HG03280 (cell line): ENCODE measurements at regions not wholly inside any gene's neighbourhood (a gene's known extent, or its start where the extent isn't known, plus 50 kb on each side); places are given as distances from the start of the nearest gene placed in this dataset.
"Not testable (repeated sequence)": the region's sequence is repeated elsewhere in the genome, so short reads cannot be mapped to it uniquely, and the experiment has no call there.

ENCODE experiments used
- ATAC-seq: cut with Tn5 transposase; IDR thresholded peaks from one replicate; pipeline ENCODE4 v1.9.1; 2021; ENCODE audit warnings: mild to moderate bottlenecking, moderate library complexity; ENCODE audit not compliant: unreplicated experiment

DNA sequence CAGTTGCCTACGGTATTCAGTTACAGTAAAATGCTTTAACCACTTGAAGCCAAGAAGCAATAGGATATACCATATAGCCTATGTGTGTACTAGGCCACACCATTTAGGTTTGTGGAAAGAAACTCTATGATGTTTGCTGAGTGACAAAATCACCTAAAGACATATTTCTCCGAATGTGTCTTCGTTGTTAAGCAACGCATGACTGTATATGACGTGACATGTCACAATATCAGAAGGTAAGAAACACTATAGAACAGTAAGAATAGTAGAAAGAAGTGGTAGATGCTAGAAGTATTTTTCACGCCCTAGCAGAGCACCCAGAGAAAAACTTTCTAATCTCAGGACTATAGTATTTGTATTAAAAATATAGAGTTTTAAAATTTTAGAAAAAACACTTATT is 1188.2 kb upstream of the B3GALT2 start:
- ATAC-seq: no peak

DNA sequence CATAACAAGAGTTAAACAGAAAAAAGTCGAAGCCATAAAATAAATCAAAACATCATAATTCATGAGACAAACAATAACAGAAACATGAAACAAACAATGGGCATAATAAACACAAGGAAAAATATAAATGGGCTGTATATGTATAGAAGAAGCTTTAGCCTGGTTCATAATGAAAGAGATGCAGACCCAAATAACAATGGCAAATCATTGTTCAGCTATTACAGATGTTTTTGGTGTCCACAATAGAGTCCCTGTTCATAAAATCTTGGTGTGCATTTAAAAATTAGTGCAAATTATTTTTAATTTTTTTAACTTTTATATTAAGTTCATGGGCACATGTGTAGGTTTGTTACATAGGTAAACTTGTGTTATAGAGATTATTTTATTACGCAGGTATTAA is 1185.9 kb upstream of the B3GALT2 start:
- ATAC-seq: no peak

DNA sequence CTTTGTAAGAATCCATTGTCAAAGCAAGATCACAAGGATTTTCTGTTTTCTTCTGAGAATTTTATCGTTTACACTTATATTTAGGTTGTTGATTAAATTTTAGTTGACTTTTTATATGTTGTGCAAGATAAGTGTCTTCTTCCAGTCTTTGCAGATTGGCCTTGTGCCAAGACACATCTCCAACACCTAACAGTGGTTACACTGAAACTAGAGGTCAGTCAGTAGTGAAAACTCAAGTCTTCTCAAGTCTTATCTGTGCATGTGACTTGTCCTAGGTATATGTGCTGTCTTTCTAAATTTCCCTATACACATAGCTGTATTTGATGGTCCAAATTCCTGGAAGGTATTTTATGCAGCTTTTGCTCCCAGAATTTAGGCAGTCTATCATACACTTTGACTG is 1183.2 kb upstream of the B3GALT2 start:
- ATAC-seq: no peak

DNA sequence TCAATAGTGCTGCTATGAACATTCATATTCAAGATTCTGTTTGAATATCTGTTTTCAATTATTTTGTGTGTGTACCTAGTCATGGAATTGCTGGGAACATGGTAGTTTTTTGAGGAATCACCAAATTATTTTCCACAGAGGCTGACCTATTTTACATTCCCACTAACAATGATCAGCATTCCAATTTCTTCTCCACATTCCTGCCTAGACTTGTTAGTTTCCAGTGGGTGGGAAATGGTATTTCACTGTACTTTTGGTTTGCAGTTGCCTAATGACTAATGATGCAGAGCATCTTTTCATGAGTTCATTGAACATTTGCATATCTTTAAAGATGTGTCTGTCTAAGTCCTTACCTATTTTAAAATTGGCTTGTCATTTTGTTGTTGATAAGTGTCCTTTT is 1182.6 kb upstream of the B3GALT2 start:
- ATAC-seq: no peak

DNA sequence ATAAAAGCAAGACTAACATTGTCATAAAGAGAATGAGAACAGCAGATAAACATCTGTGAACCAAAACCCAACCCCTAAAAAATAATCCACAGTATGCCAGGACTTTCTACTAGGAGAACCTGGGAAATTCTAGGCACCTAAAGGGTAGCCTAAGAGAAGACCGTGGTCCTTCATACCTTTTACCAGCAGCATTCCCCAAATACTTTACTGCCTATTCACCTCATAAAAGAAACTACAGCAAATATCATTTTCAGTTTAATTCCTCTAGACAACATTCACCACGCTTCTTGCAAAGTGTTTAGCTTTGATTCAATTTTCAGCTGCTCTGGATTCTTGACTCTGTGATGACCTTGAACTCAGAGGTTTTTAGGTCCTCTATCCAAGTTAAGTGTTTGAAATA is 1180.7 kb upstream of the B3GALT2 start:
- no peak for ATAC-seq

DNA sequence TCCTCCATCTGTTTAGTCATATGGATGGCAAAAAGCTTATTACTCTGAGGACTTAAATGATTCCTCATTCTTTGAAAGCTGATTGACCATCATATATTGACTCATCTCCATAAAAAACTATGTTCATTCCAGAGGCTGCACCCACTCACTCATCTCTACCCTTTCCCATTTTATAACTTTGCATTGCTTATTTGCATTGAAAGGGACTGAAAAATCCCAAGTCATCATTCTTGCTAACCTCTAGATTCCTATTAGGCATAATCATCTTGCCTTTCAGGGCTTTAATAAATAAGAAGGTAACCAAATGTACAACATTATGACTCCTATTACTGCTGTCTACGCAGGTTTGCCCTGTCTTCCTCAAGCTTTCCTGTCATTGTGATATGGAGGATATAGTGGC is 1180.3 kb upstream of the B3GALT2 start:
- no peak for ATAC-seq

DNA sequence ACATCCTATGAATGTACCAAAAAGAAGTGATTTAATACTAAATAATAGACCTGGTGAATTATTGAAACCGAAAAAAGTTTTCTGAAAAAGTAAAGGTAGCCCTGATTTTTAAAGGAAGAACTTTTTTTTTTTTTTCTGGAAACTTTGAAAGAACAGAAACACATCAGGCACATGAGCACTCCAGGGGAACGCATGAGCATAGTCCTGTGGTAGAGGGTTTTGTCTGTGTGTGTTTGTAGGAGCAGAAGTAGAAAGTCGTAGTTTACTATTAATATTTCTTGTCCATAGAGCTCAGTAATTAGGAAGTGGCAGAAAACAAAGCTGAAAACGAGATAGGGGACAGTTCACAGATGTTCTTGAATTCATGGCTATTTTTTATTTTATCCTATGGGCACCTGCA is 1175.9 kb upstream of the B3GALT2 start:
- ATAC-seq: no peak

DNA sequence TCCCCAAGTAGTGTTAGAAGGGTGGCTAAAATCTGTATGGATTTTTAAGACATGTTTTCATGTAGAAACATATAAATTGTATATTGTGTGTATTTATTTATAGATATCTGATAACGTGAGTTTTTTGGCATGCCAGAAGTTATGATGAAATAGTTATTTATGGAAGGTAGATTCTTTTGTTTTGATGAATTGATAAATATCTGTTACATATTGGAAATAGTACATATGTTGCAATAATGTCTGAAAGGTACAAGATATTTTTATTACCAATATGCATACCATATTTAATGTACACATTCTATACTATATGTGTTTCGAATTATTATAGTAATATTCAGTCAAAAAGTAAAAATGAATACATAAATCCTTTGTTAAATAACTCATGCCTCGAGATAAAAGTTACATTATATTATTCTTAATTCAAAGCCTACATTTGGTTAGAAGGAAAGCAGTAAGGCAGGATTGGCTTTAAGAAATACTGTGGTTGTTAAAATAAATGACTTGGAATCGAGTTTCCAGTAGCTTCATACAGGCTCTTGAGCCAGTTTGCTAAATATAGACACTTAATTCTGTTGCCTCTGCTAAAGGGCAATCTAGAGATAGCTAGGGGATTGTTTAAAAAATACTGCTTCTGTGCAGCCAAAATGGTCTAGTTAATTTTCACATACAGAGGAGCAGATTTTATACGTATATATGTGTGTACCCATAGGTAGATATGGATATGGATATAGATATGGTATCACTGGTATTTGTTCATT is 1175.1 kb upstream of the B3GALT2 start:
- no peak for ATAC-seq

DNA sequence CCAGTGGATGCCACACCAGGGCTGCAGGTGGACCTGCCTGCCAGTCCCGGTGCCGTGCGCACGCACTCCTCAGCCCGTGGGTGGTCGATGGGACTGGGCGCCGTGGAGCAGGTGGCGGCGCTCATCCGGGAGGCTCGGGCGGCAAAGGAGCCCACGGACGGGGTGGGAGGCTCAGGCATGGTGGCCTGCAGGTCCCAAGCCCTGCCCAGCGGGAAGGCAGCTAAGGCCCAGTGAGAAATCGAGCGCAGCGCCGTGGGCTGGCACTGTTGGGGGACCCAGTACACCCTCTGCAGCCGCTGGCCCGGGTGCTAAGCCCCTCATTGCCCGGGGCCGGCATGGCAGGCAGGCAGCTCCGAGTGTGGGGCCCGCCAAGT is 1171.8 kb upstream of the B3GALT2 start:
- ATAC-seq: no peak

DNA sequence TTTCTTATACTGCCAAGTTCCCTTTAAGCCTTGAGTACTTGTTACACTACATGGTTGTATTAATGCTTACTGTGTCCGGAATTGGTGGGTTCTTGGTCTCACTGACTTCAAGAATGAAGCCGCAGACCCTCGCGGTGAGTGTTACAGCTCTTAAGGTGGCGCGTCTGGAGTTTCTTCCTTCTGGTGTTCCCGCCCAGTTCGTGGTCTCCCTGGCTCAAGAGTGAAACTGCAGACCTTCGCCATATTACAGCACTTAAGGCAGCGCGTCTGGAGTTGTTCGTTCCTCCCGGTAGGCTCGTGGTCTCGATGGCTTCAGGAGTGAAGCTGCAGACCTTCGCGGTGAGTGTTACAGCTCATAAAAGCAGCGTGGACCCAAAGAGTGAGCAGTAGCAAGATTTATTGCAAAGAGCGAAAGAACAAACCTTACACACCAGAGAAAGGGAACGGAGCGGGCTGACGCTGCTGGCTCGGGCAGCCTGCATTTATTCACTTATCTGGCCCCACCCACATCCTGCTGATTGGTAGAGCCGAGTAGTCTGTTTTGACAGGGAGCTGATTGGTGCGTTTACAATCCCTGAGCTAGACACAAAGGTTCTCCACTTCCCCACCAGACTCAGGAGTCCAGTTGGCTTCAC is 1171.3 kb upstream of the B3GALT2 start:
- ATAC-seq: not testable (repeated sequence)

DNA sequence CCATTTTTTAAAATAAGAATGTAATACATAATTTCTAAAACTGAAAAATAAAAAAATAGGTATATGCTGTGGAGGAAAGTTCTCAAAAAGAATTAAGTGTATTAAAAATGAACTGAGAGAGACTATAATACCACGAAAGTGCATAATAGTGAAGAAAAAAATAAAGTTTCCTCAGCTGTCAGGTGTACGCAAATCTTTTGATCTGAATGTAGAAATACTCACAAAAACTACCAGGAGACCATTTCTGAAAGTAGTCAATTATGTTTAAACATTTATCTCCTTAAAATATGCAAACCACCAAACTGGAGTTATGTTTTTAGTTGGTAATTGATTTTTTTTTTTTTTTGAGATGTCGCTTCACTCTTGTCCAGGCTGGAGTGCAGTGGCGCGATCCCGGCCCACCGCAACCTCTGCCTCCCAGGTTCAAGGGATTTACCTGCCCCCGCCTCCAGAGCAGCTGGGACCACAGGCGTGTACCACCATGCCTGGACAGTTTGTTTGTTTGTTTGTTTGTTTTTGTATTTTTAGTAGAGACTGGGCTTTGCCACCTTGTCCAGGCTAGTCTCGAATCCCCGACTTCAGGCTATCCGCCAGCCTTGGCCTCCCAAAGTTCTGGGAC is 1169.2 kb upstream of the B3GALT2 start:
- no peak for ATAC-seq

DNA sequence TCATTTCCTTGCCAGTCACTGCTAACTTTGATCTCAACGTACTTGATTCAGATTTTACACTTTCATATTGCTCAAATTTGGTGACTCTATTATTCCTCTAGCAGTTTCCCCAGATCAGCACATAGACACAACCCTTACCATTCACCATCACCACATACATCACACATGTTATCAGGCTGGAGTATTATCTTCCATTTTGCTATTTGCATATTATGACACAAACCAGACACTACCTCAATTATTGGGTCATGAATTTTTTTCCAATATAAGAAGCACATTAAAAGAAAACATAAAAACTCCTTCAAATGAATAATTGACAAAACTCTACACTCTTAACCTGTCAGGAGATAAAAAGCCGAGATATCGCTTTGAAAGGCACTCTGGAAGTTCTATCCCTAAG is 1166.7 kb upstream of the B3GALT2 start:
- no peak for ATAC-seq

DNA sequence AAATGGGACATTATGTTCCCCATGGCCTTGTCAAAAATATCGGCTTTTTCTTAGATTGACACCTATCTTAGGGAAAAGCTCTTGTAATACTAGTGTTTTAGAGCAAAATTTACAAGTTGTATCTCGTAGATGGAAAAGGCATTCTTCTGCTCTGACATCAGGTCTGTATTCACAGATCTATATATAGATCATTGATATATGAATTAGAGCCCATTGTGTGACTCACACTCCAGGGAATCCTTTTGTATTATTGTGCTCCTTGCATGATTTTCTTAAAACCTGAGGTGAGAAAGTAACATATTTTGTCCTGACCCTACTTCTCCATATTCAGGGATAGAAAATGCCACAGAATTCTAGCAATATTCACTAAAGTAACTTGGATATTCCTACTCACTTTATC is 1160.8 kb upstream of the B3GALT2 start:
- ATAC-seq: no peak

DNA sequence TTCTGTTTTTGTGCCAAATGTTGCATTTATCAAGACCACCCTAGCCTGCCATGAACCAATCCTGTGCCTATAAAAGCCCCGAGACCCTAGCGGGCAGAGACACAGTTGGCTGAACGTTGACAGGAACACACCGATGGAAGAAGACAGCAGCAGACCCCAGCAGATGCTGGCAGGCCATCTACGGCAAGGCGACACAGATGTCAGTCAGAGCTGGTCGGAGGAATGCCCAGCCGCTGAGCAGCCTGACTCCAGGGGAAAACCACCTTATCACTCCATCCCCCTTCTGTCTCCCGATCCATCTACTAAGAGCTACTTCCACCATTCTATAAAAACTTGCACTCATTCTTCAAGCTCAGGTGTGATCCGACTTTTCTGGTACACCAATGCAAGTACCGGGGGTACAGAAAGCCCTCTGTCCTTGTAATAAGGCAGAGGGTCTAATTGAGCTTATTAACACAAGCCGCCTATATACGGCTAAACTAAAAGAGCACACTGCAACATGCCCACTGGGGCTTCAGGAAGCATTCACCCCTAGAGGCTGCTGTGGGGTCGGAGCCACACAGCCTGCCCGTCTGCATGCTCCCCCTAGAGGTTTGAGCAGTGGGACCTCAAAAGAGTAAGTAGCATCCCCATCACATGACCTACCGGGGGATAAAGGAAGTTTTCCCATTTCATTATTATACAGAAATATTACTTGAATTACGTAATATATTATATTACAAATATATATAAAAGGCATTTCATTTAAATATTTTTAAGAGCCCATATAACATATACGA is 1156.3 kb upstream of the B3GALT2 start:
- peak; percentile 61 for ATAC-seq

DNA sequence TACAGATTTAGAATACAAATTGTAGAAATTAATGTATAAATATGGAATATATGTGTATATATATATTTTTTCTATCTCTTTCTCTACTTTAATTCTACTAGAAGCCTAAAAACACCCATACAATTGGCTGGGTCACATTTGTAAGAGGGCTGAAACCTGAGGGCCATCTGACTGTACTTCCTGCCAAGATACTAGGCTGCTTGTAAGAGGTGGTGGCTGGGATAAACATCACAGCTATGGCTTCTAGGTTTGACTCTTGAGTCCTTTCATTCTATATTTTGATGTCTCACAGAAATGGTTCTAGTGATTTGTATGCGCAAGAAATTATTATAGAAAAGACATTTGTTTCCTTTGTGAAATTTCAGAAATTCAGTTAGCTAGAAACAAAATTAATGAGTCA is 1155.2 kb upstream of the B3GALT2 start:
- no peak for ATAC-seq

DNA sequence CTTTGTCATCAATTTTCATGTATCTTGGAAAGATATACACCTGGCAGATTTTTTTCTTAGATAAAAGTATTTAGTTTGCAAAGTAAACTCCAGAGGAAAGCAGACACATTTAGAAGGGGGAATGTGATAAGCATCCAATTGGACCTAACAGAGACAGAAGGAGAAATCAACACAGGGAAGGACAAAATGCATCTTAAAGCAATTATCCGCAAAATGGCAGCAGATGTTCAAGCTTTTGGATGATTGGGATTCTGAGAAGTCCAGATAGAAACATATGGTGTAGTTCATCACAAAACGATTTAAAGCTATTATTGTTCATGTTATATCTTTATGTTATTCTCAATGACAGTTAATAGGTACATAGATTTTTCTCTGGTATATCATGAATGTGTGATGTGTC is 1153.1 kb upstream of the B3GALT2 start:
- ATAC-seq: no peak

DNA sequence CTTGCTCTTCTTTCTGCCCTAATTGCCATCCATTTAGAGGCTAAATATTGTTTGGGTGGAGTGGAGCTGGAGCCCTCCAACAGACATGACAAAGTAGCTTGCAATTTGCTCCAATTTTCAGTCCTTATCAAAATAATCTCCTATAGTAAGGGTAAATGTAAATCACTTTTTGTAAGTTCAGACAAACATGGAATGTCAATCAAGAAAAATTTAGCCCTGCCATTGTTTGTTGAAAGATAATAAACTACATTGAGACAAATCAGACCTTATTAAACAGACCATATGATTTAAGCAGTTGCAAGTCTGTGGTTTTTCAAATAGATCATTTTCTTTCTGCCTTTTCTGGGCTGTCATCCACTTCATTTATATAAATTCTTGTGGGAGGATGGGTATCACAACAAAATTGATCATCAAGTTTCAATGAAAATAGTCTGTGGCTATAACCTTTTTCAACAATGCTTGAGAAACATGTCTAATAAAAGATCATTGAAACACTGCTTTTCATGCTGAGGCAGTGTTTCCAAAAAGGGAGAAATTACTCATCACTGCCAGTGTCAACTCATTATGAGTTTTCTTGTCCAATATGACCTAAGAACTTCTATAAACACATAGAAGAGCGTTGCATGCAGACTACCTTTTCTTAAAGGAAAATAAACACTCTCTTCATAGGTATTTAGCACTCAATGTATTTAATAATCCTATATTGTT is 1152.0 kb upstream of the B3GALT2 start:
- ATAC-seq: no peak

DNA sequence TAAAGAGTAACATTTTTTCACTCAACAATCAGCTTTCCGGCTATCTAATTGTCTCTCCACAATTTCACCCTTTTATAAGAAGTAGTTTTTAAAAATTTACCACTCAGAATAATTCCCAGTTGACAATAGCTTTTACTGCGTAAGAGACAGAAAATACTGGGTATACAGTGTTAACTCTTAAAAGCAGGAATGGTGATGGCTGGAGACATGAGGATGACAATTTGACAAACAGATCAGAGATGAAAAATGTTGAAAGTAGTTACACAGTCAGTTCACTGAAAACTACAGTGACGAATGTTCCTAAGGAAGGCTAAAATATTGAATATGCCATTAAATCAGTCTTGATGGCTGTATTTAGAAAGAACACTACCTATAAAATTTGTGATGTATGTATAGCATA is 1146.8 kb upstream of the B3GALT2 start:
- no peak for ATAC-seq

DNA sequence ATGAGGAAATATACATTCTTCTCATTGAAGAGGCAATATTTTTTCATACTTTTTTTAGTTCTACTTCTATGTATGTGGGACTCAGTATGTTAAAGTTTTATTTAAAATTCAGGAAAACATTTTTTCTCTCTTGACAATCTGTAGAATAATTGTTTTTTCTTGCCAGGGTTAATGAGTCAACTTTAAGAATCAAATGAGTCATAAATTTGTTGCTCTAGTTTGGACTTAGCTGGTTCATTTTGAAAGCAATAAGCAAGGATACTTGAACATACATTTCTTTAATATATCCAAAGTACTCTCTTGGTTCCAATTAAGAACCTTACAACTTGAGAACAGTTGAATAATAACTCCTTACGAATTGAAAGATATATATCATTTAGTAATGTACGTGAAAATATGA is 1145.3 kb upstream of the B3GALT2 start:
- no peak for ATAC-seq

DNA sequence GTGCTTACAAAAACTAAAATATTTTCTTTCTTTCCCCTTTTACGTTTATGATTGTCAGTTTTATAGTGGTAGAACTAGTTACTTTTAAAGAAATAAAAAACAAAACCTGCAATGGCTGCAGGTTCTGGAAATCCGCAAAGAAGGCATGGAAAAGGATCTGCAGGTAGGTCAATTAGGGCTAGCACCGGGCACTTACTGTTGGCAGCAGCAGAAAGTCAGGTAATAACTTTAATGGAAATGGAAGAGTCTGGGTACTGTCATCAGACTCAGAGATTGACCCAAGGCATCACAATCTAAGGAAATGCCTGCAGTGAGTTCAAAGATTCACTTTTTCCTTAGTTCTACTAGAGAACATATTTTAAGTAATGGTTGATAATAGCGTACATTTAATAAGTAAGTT is 1136.3 kb upstream of the B3GALT2 start:
- no peak for ATAC-seq

DNA sequence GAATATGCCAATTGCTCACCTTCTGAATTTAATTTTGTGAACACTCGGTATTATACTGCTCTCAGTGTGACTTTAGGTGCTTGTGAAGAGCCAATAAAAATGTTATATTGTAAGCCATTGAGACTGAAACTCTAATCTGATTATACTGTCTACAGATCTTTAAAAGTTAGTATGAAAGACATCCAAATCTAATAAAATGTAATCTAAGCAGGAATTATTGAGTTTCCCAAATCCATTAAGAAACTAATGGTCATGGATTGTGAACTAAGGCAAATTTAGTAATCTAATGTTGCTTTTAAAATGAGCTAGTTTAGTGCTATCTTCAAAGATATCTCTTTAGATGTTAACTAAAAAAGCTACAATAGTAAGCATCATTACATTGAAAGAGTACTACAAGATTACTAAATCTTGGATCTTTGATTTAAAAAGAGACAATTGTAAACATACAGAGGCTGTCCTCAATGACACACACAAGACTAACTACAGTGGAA is 1132.4 kb upstream of the B3GALT2 start:
- ATAC-seq: no peak
